HEK293 (cell line): ENCODE measurements at regions not wholly inside any gene's neighbourhood (a gene's known extent, or its start where the extent isn't known, plus 50 kb on each side); places are given as distances from the start of the nearest gene placed in this dataset.

Experiments used
- CTCF ChIP-seq: fragments of 450-650 bp; formaldehyde crosslinking; IDR thresholded peaks from 2 replicates; pipeline ENCODE4 v1.5.1; 2016; ENCODE audit warnings: missing biosample characterization, missing genetic modification characterization
- GFI1B ChIP-seq: fragments of 450-650 bp; formaldehyde crosslinking; IDR thresholded peaks from 2 replicates; pipeline ENCODE4 v1.5.1; 2016; ENCODE audit warnings: missing biosample characterization, missing genetic modification characterization
- HOXA7 ChIP-seq: sonication (generic); formaldehyde crosslinking; IDR thresholded peaks from 2 replicates; pipeline ENCODE4 v1.8.1; 2022; ENCODE audit warnings: missing genetic modification reagents, borderline replicate concordance
- REPIN1 ChIP-seq: fragments of 450-650 bp; formaldehyde crosslinking; IDR thresholded peaks from 2 replicates; pipeline ENCODE4 v1.5.1; 2017; ENCODE audit warnings: missing biosample characterization, missing genetic modification characterization, low read depth
- SETDB1 ChIP-seq: IDR thresholded peaks from one replicate; pipeline ENCODE4 v1.6.1; 2017; ENCODE audit warnings: mild to moderate bottlenecking, low read length, moderate library complexity, mixed read lengths; ENCODE audit not compliant: insufficient read length
- ZNF433 ChIP-seq: fragments of 450-650 bp; formaldehyde crosslinking; IDR thresholded peaks from 2 replicates; pipeline ENCODE4 v1.5.1; 2016; ENCODE audit warnings: missing biosample characterization, missing genetic modification characterization, low read depth
- ZNF514 ChIP-seq: fragments of 450-650 bp; formaldehyde crosslinking; IDR thresholded peaks from 2 replicates; pipeline ENCODE4 v1.5.1; 2016; ENCODE audit warnings: missing biosample characterization, missing genetic modification characterization
- ZNF558 ChIP-seq: fragments of 450-650 bp; formaldehyde crosslinking; IDR thresholded peaks from 2 replicates; pipeline ENCODE4 v1.5.1; 2016; ENCODE audit warnings: missing biosample characterization, missing genetic modification characterization
- ZNF629 ChIP-seq: fragments of 450-650 bp; formaldehyde crosslinking; IDR thresholded peaks from 2 replicates; pipeline ENCODE4 v1.5.1; 2017; ENCODE audit warnings: missing biosample characterization, missing genetic modification characterization
- ZNF785 ChIP-seq: fragments of 450-650 bp; formaldehyde crosslinking; IDR thresholded peaks from 2 replicates; pipeline ENCODE4 v1.5.1; 2016; ENCODE audit warnings: missing biosample characterization, missing genetic modification characterization

DNA sequence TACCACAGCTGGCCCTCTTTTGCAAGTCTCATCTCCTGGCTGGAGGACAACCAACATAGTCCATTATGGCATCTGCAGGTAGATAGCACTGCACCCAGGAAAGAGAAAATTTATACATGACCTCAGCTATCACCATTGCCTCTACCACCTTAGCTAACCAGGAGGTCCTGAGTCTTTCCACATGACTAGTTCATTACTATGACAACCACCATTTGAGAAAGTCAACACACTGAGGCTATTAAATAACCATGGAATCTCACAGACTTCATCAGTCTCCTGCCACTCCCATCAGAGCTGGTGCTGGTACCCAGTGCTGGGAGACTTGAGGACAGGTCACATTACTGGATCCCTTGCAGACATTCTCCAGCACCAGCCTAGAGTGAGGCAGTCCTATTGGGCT is 285.9 kb downstream of the GBA3 start:
- TF ChIP-seq CTCF (tag by site-specific recombination) (no peak), REPIN1 (tag by site-specific recombination) (no peak), HOXA7 (no peak), ZNF514 (no peak), ZNF629 (no peak), ZNF558 (tag by site-specific recombination) (no peak), SETDB1 (no peak), ZNF785 (no peak), ZNF433 (tag by site-specific recombination) (no peak), GFI1B (tag by site-specific recombination) (no peak)
